Stimulated activated CD8-positive, alpha-beta memory T cell treated with anti-CD3 and anti-CD28 coated beads, Interleukin-2, amount 100 ng/mL, for 48 hours (primary cell): ENCODE measurements at regions not wholly inside any gene's neighbourhood (a gene's known extent, or its start where the extent isn't known, plus 50 kb on each side); places are given as distances from the start of the nearest gene placed in this dataset.
"Not testable (repeated sequence)": the region's sequence is repeated elsewhere in the genome, so short reads cannot be mapped to it uniquely, and the experiment has no call there.

Experiments
- DNase-seq, 2 donors: peaks; one replicate each; pipeline ENCODE4 v3.0.0-alpha.2; 2020; ENCODE audit warnings: low read depth in 2 of 2

DNA sequence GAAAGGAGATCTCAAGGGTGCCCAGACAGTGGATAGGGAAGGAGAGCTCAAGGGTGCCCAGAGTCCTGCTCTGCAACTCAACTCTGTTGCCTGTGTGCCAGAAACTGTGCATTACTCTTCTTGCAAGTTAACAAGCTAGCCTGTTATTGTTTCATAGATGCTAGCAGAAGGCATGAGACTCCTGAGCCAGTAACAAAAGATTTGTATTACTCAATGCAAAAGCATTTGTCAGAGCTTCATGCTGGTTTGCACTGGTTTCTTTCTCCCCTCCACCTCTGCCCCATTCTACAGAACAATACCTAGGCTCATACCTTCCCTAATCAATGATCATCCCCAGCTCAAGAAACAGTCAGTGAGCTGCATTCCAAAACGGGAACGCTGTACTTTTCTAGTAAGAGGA is 124.5 kb upstream of the NEIL3 start:
- no peak for DNase-seq

DNA sequence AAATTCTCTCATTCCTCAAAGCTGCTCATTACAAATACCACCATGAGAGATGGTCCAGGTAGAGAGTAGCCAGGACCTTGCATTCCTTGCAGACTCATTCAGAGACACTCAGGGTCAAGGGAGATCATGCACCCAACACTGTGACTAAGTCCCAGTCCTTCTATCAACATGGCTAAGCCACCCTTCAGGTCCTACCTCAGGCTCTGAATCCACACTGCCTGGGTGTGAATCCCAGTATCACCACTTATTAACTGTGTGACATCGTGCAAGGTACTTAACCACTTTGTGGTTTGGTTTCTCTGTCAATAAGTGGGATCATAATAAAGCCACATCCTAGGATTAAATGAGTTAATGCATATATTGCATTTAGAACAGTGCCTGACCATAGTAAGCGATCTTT is 124.1 kb upstream of the NEIL3 start:
- DNase-seq, result no peak

DNA sequence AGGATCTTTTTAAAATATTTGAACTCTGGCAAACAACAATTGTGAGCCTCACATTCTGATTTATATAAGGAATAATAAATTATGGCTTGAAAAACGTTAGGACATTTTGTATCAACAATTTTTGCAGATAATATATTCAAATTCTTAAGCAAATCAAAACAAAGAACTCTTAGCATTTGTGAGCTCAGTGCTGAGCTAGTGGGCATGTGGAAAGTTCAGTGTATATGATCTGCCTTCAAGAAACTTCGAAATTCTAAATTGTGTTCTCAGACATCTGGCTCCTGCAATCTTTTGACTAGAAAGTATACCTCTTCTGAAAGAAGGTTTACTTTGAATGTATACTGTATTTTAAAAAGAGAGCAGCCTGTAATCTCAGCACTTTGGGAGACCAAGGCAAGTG is 122.3 kb upstream of the NEIL3 start:
- no peak for DNase-seq

DNA sequence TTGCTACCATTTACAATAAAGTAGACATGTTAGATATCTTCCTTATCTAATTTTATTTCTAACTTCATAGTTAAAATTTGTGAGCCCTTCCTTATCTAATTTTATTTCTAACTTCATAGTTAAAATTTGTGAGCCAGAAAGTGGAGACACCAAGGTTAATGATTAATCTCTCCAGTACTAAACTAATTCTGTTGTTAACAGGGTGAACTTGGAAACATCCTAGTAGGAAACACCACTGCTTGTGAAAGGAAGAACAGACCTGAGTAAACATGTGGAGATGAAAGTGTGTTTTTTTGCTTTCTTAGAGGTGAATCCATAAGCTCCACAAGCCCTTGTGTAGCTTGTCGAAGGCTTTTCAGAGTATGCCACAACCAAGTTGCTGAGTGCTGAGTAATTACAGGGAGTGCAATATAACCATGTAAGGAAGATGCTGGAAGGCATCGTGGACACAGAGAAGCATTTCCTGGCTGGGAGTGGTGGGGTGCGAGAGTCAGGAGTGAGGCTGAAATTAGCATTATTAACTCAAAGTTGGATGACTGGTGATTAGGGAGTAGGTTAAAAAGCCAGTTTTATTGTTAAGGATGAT is 118.6 kb upstream of the NEIL3 start:
- no peak for DNase-seq

DNA sequence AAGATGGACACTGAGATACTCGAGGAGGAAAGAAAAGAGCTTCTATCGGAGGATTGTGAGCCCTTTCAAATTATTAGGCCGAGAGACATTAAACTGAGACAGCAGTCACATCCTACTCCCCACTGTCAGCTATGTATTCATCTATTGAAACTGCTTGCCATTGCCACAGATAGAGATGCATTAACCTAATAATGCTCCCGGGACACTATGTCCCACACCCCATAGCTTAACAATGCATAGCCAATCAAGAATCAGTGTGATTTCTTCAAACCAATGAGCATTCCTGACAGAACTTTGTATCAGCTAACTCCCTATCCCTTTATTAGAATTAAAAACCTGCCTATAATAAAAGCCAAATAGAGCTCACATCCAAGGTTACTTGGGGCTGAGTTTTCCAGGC is 118.1 kb upstream of the NEIL3 start:
- DNase-seq, result no peak

DNA sequence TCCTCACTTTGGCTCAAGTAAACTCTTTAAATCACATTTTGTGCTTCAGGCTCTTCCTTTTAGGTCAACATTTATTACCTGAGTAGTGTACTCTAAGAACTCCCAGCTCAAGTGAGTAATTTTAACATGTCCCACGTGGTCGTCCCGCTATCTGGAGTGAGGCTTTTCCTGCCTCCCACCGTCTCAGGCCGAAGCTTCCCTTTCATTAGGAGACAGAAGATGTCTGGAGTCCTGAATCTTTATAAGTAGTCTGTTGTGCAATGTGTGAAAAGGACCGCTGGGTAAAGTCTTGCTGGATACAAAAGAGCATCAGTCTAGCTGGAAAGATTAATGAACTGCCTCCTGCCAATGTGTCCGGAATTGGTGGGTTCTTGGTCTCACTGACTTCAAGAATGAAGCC is 117.7 kb upstream of the NEIL3 start:
- no peak for DNase-seq

DNA sequence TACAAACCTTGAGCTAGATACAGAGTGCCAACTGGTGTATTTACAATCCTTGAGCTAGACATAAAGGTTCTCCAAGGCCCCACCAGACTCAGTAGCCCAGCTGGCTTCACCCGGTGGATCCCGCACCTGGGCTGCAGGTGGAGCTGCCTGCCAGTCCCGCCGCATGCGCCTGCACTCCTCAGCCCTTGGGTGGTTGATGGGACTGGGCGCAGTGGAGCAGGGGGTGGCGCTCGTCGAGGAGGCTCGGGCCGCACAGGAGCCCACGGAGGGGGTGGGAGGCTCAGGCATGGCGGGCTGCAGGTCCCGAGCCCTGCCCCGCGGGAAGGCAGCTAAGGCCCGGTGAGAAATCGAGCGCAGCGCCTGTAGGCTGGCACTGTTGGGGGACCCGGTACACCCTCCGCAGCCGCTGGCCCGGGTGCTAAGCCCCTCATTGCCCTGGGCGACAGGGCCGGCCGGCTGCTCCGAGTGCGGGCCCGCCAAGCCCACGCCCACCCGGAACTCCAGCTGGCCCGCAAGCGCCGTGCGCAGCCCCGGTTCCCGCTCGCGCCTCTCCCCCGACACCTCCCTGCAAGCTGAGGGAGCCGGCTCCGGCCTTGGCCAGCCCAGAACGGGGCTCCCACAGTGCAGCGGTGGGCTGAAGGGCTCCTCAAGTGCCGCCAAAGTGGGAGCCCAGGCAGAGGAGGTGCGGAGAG is 116.5 kb upstream of the NEIL3 start:
- DNase-seq, result not testable (repeated sequence)

DNA sequence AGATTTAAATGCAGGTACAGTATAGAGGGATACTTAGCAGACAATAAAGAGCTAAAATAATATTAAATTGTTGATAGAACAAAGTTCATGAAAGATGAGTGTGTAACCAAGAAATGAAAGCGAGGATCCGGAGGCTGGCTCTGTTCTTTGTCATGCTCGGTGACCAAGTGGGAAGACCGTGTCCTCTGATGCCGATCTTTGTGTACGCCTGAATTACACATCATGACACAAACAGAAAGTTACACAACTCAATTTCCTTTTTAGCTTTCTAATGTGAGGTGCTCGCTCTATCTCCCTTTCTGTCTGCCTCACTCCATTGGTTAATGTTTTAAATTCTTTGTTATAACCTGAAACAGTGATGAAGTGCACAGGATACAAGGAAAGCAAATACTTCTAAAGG is 114.8 kb upstream of the NEIL3 start:
- DNase-seq, result no peak

DNA sequence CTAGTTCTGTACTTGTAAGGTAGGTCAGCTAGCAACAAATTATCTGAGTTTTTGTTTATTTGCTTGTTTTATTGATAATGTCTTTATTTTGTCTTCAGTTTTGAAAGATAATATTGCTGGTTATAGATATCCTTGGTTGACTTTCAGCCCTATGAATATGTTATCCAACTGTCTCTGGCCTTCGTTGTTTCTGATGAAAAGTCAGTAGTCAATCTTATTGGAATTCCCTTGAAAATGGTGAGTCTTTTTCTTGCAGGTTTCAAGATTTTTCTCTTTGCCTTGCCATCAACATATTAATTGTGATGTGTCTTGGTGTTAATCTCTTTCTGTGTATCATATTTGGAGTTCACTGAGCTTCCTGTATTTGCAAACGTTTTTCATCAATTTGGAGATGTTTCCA is 113.1 kb upstream of the NEIL3 start:
- DNase-seq, result no peak

DNA sequence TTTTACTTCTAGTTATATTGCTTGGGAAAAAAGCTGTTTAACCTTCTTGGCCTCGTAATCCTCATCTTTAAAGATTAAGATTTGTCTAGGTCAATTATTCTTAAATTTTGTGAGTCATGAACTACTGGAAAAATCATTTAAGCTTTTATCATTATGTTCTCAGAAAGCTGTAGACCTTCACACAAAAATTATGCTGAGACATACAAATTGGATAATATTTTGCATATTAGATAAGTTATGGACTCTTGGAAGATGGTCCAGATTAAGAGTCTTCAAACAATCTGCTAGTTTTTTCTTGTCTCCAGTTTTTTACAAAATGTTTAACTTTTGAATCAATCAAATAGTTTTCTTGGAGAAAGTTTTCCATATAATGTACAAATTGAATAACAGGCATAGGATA is 108.1 kb upstream of the NEIL3 start:
- no peak for DNase-seq

DNA sequence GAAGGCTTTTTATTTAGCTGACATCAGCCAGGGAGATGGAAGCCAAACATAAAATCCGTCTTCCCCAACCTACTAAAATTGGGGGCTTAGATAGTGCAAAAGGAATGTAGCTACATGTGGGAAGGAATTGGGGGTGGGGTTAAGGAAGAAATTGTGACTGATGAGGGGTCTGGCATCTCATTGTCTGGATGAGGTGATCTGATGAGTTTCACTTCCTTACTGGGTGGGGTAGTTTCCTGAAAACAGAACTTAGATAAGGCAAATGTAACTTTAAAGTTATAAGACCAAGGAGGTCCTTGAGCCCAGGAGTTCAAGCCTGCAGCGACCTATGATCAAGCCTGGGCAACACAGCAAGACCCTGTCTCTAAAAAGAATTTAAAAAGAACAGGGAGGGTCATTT is 105.5 kb upstream of the NEIL3 start:
- DNase-seq, result no peak

DNA sequence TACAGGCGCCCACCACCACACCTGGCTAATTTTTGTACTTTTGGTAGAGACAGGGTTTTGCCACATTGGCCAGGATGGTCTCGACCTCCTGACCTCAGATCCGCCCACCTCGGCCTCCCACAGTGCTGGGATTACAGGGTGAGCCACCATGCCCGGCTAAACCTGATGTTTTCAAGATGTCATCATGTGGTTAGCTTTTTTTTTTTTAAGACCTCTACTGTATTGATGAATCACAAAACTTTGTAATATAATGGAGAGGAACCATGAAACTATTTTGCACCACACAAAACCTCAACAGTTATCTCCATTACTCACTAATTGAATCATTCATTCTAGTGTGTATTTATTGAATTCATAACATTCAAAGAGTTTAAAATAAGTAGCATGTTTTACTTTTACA is 94.7 kb upstream of the NEIL3 start:
- DNase-seq, result peak; percentile 6 to 35

DNA sequence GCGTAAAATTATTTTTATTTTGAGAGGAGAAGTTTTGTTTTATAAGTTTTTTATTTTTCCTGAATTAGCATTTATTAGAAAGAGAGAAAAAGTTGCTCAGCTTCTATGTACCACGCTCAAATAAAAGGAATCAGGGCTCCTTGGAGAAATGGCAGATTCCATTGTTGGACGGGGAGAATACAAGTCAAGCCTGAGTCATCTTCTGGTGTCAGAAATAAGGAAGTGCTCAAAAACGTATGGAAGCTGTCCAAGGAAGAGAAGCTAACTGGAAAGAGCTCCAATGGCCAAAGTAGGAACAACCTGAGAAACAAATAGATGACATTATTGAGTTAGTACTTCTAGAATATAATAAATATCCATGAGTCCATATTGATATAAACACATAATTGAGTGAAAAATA is 89.3 kb upstream of the NEIL3 start:
- DNase-seq, result no peak

DNA sequence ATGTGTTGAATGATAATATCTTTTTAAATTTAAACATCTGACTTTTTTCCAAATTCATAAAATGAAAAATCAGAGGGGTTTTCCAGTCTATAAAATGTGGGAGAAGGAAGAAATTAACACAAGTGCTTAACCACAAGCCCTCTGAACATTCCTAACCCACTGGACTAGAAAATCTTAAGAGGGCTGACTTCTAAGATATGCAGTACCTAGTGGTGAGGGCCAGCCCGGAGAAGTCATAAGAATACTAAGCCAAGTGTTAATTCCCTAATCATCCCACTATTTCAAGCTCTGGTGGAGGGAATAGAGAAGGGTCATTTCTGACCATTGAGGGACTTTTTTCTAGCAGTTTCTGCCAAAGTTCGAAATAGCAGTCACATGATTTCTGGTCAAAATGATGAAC is 86.9 kb upstream of the NEIL3 start:
- DNase-seq, result no peak

DNA sequence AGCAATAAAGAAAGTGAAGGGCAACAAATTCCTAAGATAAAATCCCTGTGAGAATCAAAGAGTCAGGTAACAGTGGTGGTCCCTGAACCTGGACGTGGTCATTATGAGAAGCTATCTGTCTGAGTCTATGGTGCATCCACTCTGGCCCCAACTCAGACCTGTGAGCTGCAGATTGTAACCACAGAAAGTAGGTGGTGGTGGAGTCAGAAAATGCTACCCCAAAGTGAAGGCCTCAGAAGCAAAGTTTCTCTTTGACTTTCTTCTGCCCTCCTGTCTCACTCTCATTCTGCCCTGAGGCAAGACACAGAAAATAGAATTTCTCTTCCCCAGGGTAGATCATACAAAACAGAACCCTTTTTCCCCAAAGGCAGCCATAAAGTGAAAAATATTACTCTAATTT is 84.1 kb upstream of the NEIL3 start:
- no peak for DNase-seq

DNA sequence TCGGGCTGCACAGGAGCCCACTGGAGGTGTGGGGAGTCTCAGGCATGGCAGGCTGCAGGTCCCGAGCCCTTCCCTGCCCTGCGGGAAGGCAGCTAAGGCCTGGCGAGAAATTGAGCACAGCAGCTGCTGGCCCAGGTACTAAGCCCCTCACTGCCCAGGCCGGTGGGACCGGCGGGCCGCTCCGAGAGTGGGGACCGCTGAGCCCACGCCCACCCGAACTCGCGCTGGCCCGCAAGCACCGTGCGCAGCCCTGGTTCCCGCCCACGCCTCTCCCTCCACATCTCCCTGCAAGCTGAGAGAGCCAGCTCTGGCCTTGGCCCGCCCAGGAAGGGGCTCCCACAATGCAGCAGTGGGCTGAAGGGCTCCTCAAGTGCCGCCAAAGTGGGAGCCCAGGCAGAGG is 82.0 kb upstream of the NEIL3 start:
- DNase-seq, result no peak

DNA sequence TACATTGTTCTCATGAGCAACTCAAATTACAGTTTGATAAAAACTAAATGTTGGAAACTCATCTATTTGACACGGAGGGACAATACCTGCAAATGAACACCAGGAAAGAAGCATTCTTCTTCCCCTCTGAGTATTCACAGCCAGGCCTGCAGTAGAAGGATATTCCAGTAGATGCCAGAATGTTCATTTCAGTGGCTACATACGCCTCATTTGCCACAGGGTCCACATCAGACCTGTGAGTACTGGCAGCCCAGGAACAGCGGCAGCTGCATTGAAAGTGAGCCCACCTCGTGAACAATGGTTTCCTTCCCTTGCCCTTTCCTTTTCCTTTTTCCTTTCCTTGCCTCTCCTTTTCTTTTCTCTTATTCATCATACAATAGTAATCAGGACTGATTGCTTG is 81.1 kb upstream of the NEIL3 start:
- no peak for DNase-seq

DNA sequence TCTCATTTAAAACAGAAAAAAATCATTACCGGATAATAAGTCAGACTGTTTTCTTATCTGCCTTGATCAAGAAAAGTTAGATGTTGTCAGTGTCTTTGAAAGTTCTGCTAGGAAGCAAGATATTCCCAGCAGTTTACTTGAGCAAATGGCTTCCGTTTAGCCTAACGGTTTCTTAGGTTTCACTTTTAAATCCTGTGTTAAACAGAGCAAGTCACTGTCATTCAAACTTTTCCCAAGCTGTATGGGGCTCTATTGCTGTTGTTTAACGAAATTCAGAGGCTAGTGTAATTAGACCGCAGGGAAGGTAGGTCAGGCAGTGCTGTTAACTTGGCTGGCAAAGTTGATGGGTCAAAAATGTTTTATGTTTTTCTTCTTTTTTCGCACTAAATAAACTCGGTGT is 80.3 kb upstream of the NEIL3 start:
- no peak for DNase-seq

DNA sequence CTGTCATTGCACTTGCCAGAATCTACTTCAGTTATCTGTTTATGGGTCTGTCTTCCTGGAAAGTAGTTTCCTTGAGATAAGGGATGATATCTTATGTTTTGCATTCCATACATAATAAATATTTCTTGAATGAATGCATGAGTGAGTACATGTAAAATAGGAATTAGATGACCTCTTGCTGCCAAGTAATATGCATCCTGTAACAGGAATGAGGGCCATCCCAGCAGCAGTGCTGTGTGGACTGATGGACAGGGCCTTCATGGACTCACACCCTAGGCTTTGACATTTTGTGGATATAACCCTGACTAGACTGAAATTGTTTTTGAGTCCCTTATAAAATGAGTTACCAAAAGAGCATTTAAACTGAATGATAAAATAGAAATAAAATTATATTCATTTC is 77.2 kb upstream of the NEIL3 start:
- no peak for DNase-seq

DNA sequence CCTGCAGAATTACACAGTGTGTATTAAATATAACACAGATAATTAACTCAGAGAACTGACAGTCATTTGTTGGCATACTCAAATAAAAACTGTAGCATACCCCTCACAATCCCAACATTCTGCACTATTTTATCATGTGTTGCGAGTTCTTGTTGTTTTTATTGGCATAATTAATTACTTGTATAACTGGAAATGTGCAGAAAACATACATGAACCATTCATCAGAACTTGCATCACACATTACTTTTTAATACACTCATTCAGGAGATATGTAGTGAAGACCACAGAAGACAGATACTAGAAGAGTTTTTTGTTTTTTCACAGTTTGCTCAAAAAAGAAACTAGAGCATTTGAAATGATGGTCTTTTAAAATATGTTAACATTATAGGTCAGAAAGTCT is 74.6 kb upstream of the NEIL3 start:
- DNase-seq, result no peak

DNA sequence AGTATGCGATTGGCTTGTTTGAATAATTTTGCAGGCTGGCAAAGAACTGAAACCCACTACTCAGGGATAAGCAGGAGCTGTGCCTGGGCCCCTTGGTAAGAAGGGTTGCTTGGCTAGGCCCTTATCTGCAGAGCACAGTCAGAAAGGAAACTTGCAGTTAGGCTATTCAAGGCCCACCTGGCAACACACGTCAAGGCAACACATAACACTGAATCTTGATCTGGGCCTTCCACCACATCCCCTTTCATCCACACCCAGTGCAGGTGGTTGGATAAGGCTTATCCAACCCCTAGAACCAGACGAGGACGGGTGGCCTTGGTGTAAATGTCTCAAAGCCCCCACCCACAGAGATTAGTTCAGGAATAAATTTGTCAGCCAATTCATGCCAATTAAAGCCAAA is 72.8 kb upstream of the NEIL3 start:
- no peak for DNase-seq

DNA sequence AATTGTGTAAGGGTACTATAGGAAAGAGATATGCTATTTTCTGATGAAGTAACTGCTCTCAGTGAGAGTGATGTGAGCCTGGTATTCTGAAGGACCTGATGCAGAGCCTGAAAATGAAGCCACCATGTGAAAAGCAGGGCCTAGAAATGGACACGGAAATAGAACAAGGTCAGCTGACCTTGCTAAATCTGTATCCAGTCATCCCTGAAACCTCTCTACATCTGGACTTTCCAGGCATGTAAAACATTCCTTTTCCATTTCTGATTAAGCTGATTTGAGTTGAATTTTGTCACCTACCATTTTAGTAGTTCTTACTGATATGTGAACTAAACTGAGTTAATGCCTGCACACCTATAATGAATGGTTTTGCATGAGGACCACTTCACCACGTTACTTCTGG is 72.4 kb upstream of the NEIL3 start:
- no peak for DNase-seq

DNA sequence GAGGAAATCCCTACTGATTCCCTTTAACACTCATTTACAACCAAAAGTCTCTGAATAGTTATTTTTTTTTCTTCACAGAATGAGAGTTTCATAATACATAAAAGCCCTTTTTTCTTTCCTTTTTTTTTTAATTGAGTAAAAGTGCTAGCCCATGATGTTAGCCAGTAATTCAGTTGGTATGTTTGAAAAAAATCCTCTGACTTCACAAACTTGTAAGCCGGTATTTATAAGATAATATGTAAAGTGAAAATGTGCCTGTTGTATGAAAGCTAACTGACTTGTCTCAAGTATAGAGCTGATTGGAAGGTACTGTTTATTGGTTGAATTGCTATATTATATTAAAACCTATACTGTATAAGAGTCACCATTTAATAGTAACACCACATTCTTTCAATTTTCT is 70.2 kb upstream of the NEIL3 start:
- no peak for DNase-seq

DNA sequence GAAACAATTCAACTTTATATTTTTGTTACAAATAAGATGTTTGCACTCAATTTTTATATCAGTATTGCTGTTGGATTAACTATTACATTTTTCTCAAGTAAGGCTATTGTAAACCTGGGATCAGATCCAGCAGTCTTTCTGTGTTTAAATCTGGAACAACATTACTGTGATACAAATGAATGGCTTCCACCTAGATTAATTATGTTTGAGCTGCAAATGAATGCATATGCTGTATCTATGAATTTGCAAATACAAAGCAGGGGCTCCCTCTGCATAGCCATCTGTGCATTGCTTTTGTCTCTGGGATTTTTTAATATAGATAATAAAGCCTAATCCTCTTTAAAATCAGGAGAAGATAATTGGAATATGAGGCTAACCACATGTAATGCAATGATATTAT is 69.8 kb upstream of the NEIL3 start:
- no peak for DNase-seq
